RPMI7951 (cell line): ENCODE measurements at regions not wholly inside any gene's neighbourhood (a gene's known extent, or its start where the extent isn't known, plus 50 kb on each side); places are given as distances from the start of the nearest gene placed in this dataset.

Experiments used
- DNase-seq: peaks from one replicate; pipeline ENCODE4 v3.0.0-alpha.2; 2012; ENCODE audit warnings: low read depth

- DNase-seq, result no peak
These were observed 600.5 kb upstream of the SYT4 start for GRCh38 chr18:43877616-43878321.

DNA sequence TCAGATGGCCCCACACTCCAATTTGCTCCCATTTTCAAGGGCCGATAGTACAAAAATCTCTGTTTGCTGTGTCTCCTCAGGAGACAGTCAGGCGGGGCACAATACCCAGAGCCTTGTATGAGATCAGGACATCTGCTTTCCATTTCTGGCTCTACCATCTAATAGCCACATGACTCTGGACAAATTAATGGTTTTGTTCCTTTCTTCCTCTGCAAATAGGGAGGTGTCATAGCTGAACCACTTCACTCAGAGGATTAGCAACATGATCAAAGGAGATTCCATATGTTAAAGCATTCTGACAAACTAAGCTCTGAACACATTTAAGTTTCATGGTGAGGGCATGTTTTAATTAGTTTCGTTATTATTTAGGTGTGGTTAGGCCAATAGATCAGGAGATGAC lies 602.1 kb upstream of the SYT4 start:
- no peak for DNase-seq

DNA sequence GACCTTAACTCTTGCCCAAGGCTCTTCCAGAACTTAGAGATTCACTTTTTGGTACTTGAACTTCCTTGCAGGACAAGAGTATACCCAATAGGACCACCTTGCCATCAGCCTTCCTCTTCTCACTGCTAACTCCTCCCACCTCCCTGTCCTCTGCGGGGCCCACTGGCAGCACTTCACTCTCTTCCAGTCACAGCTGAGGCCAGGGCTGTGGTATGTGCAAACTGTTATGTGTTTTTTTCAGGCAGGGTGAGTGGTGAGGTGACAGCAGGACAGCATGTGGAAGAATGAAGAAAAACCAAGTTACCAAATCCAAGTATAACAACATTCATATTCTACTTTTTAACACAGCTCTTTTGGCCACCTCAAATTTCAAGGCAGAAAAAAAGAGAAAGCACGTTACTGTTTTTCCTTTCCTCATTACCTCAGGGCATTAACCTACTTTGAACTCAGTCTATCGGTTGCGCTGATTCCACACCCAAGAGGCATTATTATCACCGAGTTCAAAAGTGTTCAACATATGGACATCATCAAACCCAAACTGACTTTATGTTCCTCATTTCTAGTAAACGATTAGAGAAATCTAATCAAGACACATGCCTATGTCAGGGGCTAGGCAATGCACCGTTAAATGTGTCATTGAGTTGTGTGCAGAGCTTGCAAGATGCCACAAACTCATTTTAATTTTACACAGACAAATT lies 605.2 kb upstream of the SYT4 start:
- DNase-seq, result peak; percentile 1

GRCh38 chr18:43883886-43884285 lies 606.6 kb upstream of the SYT4 start:
- DNase-seq, result peak; percentile 1

DNA sequence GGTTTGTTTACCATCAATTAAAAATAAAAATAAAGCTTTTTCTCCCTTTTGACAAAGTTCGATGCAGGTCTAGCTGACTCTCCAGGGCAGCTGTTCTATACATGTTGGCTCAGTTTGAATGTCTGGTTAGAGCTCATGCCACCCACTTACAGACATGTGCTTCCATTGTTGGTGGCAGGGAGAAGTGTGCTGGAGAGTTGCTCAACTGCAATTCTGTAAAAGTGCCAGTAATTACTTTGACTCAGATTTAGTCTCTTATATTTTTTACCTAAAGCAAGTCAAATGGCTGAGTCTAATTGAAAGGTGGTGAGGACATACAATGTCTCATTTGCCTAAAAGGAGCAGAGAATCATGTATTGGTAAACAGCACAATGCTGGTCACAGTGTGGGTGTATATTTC lies 609.1 kb upstream of the SYT4 start:
- DNase-seq, result no peak

- DNase-seq, result no peak
These were observed 610.2 kb upstream of the SYT4 start for GRCh38 chr18:43887491-43887890.

DNA sequence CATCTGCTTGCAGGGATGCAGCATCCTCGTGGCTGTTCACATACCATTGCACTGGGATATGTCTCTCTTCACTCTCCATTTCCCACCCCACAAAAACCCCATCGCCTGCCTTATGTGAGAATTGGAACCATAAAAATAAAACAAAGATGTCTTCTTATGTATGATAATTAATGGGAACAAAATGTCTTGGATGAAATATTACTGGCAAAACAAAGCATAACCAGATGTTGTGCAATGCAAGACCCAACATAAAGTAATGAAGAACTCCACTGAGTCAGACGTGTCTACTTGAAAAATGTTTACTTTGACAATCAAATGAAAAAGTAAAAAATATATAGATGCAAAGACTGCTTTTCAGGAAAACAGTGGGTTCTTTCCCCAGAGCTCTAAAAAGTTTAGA lies 611.3 kb upstream of the SYT4 start:
- DNase-seq, result no peak

DNA sequence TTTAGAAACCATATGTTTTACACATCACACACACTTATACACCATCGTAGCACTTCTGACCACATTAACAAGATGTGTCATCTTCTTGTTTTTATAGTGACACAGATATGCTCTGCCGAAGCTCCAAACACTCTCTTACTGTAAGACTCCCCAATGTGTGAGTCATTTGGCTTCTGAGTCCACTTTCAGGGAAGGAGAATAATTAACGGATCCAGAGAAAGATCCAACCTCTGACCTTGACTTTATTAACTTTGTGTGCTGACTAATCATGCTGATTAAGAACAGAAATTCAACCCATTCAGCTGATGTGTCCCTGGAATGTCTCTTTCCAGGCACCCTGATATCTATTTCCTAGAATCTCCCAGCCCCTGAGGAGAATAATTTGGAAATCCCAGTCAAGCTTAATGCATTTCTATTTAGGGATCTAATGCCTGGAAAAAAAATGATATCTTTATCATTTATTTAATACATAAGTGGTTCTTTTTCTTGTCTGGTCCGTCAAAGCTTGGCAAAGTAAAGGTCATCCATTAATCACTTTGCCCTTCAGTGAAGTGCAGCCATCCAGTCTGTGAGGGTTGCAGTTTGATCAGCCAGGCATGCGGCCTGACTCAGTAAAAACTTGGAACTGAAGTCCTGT lies 615.8 kb upstream of the SYT4 start:
- DNase-seq, result peak; percentile 79

- DNase-seq, result no peak
These were observed 627.0 kb upstream of the SYT4 start for GRCh38 chr18:43904209-43904837.

- DNase-seq, result no peak
These were observed 636.7 kb upstream of the SYT4 start for GRCh38 chr18:43914018-43914417.

DNA sequence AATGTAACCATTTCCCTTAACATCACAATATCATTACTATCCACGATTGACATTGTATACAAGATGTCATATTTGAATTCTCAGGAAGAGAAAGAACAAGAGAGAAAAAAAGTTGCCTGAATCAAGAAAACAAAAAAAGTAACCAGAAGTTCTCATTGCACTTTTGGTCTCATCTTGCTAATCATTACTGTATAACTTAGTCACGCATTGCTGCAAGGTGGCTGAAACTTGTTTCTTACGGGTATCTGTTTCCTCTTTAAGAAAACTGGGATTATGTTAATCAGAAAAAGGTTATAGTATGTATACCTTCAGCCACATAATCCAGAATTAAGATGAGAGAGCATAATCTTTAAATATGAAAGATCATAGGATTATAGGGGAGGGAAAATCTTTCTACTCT lies 639.7 kb upstream of the SYT4 start:
- DNase-seq, result no peak

GRCh38 chr18:43917520-43917919 lies 640.2 kb upstream of the SYT4 start:
- DNase-seq, result no peak

GRCh38 chr18:43919551-43919950 lies 642.3 kb upstream of the SYT4 start:
- DNase-seq, result no peak

DNA sequence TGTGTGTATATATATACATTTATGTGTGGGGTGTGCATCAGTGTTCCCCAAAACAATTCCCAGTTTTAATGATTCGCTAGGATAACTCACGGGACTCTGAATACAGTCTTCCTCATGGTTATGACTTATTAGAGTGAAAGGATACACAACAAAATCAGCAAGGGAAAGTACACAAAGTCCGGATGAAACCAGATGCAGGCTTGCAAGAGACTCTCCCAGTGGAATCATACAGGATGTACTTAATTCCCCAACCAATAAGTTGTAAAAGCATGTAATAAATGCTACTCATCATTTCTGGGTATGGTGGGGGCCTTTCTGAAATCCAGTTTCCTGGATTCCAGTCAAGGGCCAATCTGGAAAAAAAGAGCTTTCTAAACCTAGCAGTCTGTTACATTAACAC lies 654.1 kb upstream of the SYT4 start:
- no peak for DNase-seq

GRCh38 chr18:43932140-43932539 lies 654.9 kb upstream of the SYT4 start:
- no peak for DNase-seq

DNA sequence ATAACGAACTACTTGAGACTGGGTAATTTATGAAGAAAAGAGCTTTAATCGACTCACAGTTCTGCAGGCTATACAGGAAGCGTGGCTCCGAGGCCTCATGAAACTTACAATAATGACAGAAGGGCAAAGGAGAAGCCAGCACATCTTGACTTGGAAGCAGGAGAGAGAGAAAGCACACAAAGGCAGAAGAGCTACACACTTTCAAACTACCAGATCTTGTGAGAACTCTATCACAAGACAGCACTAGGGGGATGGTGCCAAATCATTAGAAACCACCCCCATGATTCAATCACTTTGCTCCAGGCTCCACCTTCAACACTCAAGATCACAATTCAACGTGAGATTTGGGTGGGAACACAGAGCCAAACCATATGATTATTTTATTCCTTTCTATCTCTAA lies 655.9 kb upstream of the SYT4 start:
- no peak for DNase-seq

GRCh38 chr18:43934322-43934721 lies 657.0 kb upstream of the SYT4 start:
- DNase-seq, result no peak

GRCh38 chr18:43934781-43935471 lies 657.6 kb upstream of the SYT4 start:
- DNase-seq, result peak; percentile 8

DNA sequence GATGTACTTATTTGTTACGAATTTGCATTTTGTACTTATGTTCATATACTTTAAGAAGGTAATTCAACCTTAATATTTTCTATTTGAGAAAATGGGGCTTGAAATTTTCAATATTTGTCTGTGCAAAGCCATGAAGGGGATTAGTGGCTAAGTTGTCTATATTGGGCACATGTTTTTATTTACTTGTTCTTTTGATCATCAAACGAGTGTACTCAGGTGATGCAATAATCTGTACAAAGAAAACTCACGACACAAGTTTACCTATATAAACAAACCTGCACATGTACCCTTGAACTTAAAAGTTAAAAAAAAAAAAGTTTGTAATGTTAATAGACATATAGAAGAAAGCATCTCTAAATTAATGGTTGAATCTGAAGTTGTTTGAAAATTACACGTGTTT lies 658.9 kb upstream of the SYT4 start:
- DNase-seq, result no peak

- DNase-seq, result no peak
These were observed 672.0 kb upstream of the SYT4 start for GRCh38 chr18:43949291-43949690.

GRCh38 chr18:43950062-43950461 lies 672.8 kb upstream of the SYT4 start:
- DNase-seq, result no peak

DNA sequence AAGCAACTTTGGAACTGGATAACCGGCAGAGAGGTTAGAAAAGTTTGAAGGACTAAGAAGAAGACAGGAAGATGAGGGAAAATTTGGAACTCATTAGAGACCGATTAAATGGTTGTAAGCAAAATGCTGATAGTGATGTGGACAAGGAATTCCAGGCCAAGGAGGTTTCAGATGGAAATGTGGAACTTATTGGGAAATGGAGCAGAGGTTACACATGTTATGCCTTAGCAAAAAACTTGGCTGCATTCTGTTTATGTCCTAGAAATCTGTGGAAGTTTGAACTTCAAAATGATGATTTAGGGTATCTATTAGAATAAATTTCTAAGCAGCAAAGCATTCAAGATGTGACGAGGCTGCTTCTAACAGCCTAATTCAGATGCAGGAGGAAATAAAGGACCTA lies 675.1 kb upstream of the SYT4 start:
- DNase-seq, result no peak
